DND-41 (cell line): ENCODE measurements at regions not wholly inside any gene's neighbourhood (a gene's known extent, or its start where the extent isn't known, plus 50 kb on each side); places are given as distances from the start of the nearest gene placed in this dataset.

ENCODE experiments used
- ATAC-seq: fragments of 200-7000 bp; cut with Tn5 transposase; 3 replicates; pipeline ENCODE4 v1.9.1; 2021; ENCODE audit warnings: low read depth; ENCODE audit not compliant: insufficient read depth
- DNase-seq: peaks from one replicate; pipeline ENCODE4 v3.0.0-alpha.2; 2020
- H2AFZ ChIP-seq: 2 replicates; pipeline ENCODE4 v1.6.0; 2012; ENCODE audit warnings: low read depth, low read length
- H3K27ac ChIP-seq: 2 replicates; pipeline ENCODE4 v1.5.1; 2012; ENCODE audit warnings: low read length, inconsistent platforms
- H3K27me3 ChIP-seq: fragments of 200-600 bp; sonication (generic); 2 replicates; pipeline ENCODE4 v1.6.0; 2012; ENCODE audit warnings: low read length, mild to moderate bottlenecking, inconsistent platforms; ENCODE audit not compliant: insufficient read depth, poor library complexity
- H3K36me3 ChIP-seq: 2 replicates; pipeline ENCODE4 v1.5.1; 2012; ENCODE audit warnings: low read length, inconsistent platforms; ENCODE audit not compliant: insufficient read depth
- H3K4me1 ChIP-seq: 2 replicates; pipeline ENCODE4 v1.5.1; 2012; ENCODE audit warnings: mild to moderate bottlenecking, low read length; ENCODE audit not compliant: insufficient read depth
- H3K4me2 ChIP-seq: 2 replicates; pipeline ENCODE4 v1.6.0; 2012; ENCODE audit warnings: mild to moderate bottlenecking, moderate library complexity, low read length, inconsistent platforms; ENCODE audit not compliant: insufficient read depth
- H3K4me3 ChIP-seq, 2 experiments: fragments of 200-600 bp in 1 of 2; shearing (Covaris generic) in 1 of 2; 2 replicates each; pipeline ENCODE4 v1.5.1; 2012 to 2016; ENCODE audit warnings: inconsistent platforms in 2 of 2, low read length in 2 of 2, mild to moderate bottlenecking in 2 of 2, low read depth in 1 of 2, moderate library complexity in 1 of 2
- H3K79me2 ChIP-seq: 2 replicates; pipeline ENCODE4 v1.6.0; 2012; ENCODE audit warnings: low read length, inconsistent platforms; ENCODE audit not compliant: insufficient read depth
- H3K9ac ChIP-seq: 2 replicates; pipeline ENCODE4 v1.6.0; 2012; ENCODE audit warnings: low read depth, mild to moderate bottlenecking, inconsistent platforms, low read length, moderate library complexity
- H3K9me3 ChIP-seq: 2 replicates; pipeline ENCODE4 v1.5.1; 2012; ENCODE audit warnings: low read length, moderate library complexity, mild to moderate bottlenecking, inconsistent platforms; ENCODE audit not compliant: insufficient read depth, severe bottlenecking
- H4K20me1 ChIP-seq: 2 replicates; pipeline ENCODE4 v1.6.0; 2012; ENCODE audit warnings: low read length; ENCODE audit not compliant: insufficient read depth
- EZH2 ChIP-seq: IDR thresholded peaks from 3 replicates; pipeline ENCODE4 v1.6.1; 2012; ENCODE audit warnings: borderline replicate concordance, low read depth, mild to moderate bottlenecking, moderate library complexity, low read length, inconsistent platforms; ENCODE audit not compliant: severe bottlenecking
- TF ChIP-seq, protein P1 (sequence below): IDR thresholded peaks from 2 replicates; pipeline ENCODE4 v1.5.1; 2012; ENCODE audit warnings: borderline replicate concordance, low read length, moderate library complexity, mild to moderate bottlenecking; ENCODE audit not compliant: poor library complexity, severe bottlenecking; ENCODE audit errors: extremely low read depth

DNA sequence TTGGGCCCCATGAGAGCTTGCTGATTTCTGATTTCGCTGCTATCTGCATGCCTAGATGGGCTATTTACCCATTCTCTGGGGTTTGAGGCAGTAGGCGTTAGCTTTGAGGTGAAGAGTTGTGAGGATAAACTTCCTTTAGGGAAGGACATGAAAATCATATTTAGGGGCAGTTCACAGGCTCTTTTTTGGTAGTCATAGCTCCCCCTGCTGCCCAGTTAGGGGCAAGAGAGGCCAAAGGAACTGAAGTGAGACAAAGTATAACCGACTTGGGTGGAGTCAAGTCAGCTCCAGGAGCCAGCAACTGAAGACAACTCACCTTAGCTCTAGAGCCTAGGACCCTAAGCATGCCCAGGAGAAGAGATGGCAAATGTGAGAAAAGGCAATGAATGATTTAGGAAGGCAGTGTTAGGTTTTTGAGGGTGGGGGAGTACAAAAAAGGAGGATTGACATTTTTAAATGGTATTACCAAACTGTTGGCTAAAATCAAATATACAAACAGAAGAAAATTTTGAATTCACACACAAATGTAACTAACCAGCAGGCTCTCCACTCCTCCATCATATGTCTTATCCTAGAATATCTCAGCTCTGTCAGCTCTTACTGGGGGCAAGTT is 625.2 kb downstream of the LMO4 start:
- no peaks in the 10 kb centered on the region for H3K36me3 ChIP-seq
- no peaks in the 10 kb centered on the region for H4K20me1 ChIP-seq
- no peak for TF ChIP-seq EZH2
- TF ChIP-seq, protein P1, sequence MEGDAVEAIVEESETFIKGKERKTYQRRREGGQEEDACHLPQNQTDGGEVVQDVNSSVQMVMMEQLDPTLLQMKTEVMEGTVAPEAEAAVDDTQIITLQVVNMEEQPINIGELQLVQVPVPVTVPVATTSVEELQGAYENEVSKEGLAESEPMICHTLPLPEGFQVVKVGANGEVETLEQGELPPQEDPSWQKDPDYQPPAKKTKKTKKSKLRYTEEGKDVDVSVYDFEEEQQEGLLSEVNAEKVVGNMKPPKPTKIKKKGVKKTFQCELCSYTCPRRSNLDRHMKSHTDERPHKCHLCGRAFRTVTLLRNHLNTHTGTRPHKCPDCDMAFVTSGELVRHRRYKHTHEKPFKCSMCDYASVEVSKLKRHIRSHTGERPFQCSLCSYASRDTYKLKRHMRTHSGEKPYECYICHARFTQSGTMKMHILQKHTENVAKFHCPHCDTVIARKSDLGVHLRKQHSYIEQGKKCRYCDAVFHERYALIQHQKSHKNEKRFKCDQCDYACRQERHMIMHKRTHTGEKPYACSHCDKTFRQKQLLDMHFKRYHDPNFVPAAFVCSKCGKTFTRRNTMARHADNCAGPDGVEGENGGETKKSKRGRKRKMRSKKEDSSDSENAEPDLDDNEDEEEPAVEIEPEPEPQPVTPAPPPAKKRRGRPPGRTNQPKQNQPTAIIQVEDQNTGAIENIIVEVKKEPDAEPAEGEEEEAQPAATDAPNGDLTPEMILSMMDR = peak; percentile 78
- no peaks in the 10 kb centered on the region for H3K79me2 ChIP-seq
- no peak overlapping the region for H3K4me2 ChIP-seq
- H3K4me1 ChIP-seq = no peaks in the 10 kb centered on the region
- H3K4me3 ChIP-seq = no peak overlapping the region
- H3K27me3 ChIP-seq = peaks cover 8% of the 10 kb centered on the region
- ATAC-seq (peak; percentile 74), DNase-seq (peak; percentile 57)
- H3K9ac ChIP-seq = no peak overlapping the region
- H2AFZ ChIP-seq = no peak overlapping the region
- H3K27ac ChIP-seq = no peak overlapping the region
- H3K9me3 ChIP-seq = no peaks in the 10 kb centered on the region

GRCh38 chr1:87955038-87955437 is 626.4 kb downstream of the LMO4 start:
- Histone ChIP-seq H2AFZ (no peak overlapping the region), H3K4me2 (no peak overlapping the region), H3K9me3 (no peaks in the 10 kb centered on the region), H3K9ac (no peak overlapping the region), H4K20me1 (no peaks in the 10 kb centered on the region), H3K4me3 (no peak overlapping the region), H3K36me3 (no peaks in the 10 kb centered on the region), H3K4me1 (no peaks in the 10 kb centered on the region), H3K79me2 (no peaks in the 10 kb centered on the region), H3K27ac (no peak overlapping the region), H3K27me3 (peaks cover 8% of the 10 kb centered on the region)
- DNase-seq (no peak), ATAC-seq (no peak)
- TF ChIP-seq, protein P1 = no peak
- TF ChIP-seq EZH2 = no peak

GRCh38 chr1:87956072-87956471 is 627.4 kb downstream of the LMO4 start:
- no peak overlapping the region for H2AFZ ChIP-seq
- no peak for TF ChIP-seq EZH2
- TF ChIP-seq, protein P1 = no peak
- H3K9ac ChIP-seq = no peak overlapping the region
- H3K27ac ChIP-seq = no peak overlapping the region
- no peak overlapping the region for H3K4me2 ChIP-seq
- no peaks in the 10 kb centered on the region for H3K36me3 ChIP-seq
- no peaks in the 10 kb centered on the region for H3K79me2 ChIP-seq
- H3K4me1 ChIP-seq = no peaks in the 10 kb centered on the region
- peaks cover 8% of the 10 kb centered on the region for H3K27me3 ChIP-seq
- no peaks in the 10 kb centered on the region for H3K9me3 ChIP-seq
- no peak for DNase-seq
- no peak overlapping the region for H3K4me3 ChIP-seq
- no peaks in the 10 kb centered on the region for H4K20me1 ChIP-seq
- no peak for ATAC-seq

- Histone ChIP-seq H2AFZ (no peak overlapping the region), H3K4me1 (no peaks in the 10 kb centered on the region), H3K9me3 (no peaks in the 10 kb centered on the region), H3K79me2 (no peaks in the 10 kb centered on the region), H3K4me3 (no peak overlapping the region), H3K27ac (no peak overlapping the region), H3K4me2 (no peak overlapping the region), H3K36me3 (no peaks in the 10 kb centered on the region), H4K20me1 (no peaks in the 10 kb centered on the region), H3K9ac (no peak overlapping the region), H3K27me3 (peaks cover 8% of the 10 kb centered on the region)
- no peak for TF ChIP-seq EZH2
- TF ChIP-seq, protein P1 = no peak
- ATAC-seq (no peak), DNase-seq (no peak)
Observed at GRCh38 chr1:87956750-87957149, 628.1 kb downstream of the LMO4 start.
